HG03439 (cell line): ENCODE measurements at regions not wholly inside any gene's neighbourhood (a gene's known extent, or its start where the extent isn't known, plus 50 kb on each side); places are given as distances from the start of the nearest gene placed in this dataset.

Experiments
- ATAC-seq: cut with Tn5 transposase; IDR thresholded peaks from one replicate; pipeline ENCODE4 v1.9.1; 2021; ENCODE audit warnings: mild to moderate bottlenecking, moderate library complexity; ENCODE audit not compliant: unreplicated experiment

DNA sequence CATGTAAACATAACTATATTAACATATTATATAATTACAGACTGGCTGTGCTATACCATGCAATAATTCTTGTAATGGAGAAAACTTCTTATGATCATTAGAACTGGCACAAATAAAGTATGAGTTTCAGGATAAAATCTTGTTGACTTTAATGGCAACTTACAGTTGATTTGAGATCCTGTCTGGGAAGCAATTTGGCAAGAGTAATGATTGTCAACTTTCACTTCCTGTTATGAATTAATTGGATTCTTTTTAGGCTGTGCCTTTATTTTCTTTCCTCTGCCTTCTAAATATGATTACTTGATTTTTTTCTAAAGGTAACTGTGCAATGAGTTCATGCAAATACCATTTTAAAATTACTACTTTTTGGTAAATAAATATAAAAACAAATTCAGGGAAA lies 158.1 kb upstream of the B3GAT2 start:
- no peak for ATAC-seq

DNA sequence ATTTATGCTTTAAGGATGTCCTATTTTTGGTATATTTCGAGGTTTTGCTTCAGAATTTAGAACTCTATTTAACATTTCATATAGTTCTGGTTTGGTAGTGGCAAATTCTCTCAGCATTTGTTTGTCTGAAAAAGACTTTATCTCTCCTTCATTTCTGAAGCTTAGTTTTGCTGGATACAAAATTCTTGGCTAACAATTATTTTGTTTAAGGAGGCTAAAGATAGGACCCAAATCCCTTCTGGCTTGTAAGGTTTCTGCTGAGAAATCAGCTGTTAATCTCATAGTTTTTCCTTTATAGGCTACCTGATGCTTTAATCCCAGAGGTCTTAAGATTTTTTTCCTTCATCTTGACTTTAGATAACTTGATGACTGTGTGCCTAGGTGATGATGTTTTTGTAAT lies 162.7 kb upstream of the B3GAT2 start:
- no peak for ATAC-seq

DNA sequence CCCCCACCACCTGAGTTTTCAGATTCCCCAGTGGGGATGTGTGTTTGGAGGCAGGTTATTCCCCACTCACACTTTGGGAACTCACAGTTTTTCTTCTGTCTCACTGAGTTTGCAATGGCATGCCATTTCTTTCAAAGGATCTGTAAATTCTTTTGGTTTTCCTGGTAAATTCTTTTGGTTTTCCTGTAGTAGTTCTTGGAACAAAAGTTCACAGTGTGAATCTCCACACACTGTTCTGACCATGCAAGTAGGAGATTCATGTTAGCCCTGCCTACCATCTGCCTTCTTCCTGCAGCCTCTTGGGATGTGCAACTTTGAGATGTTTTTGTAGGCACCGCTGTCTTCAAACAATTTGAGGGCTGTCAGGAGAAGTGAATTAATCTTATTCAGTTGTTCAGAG lies 165.6 kb upstream of the OGFRL1 start:
- ATAC-seq, result no peak

DNA sequence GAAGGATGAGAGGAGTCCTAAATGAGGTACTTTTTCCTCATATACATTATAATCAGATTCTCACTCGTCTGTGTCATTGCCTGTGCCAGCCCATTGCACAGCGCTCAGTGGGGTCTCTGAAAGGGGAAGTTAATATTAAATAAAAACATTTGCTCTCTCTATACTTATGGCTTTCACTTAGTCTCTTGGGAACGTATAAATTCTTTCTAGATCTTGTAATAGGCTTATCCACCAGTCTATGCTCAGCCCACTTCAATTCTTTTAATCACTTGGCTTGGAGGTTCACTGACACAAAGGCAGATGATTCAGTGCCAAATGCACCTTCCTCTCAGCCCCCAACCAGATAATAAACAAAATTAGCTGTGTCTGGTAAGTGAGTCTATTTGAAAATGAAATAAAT lies 164.3 kb upstream of the OGFRL1 start:
- no peak for ATAC-seq

DNA sequence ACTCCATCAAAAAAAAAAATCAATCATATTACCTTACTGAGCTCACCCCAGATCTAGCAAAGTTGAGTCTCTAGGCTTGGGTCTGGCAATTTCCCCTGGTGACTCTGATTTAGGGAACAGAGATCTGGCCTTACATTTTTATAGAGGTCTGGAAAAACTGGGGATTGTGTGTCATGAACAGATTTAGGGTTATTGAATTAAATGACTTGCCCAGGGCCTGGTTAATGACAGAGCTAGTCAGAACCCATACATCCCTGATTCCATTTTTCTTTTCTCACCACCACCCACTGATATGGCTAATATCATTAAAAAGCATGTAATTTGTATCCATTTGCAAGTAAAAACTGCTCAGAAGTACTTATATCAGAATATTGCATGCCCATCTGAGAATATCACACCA lies 163.4 kb upstream of the OGFRL1 start:
- ATAC-seq, result no peak

- no peak for ATAC-seq
These were observed 162.1 kb upstream of the OGFRL1 start for GRCh38 chr6:71126506-71126905.

DNA sequence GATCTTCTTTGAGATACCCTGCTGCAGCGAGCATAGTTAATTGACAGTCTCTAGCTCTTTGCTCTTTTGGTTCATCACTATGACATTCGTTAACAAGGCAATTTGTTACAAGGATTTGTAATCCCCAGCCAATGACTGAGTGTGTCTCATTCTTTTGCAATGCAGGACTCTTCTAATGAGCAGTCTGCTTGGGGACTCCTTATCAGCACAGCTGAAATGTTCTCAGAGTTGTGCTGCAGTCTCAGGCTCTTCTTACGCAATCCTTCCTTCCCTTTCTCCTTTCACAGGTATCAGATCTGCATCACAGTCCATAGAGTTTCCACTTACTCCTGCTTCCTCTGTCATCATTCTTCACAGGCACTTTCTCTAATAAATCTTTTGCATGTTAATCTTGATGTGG lies 161.2 kb upstream of the OGFRL1 start:
- ATAC-seq, result no peak

- no peak for ATAC-seq
These were observed 158.3 kb upstream of the OGFRL1 start for GRCh38 chr6:71130277-71130676.

DNA sequence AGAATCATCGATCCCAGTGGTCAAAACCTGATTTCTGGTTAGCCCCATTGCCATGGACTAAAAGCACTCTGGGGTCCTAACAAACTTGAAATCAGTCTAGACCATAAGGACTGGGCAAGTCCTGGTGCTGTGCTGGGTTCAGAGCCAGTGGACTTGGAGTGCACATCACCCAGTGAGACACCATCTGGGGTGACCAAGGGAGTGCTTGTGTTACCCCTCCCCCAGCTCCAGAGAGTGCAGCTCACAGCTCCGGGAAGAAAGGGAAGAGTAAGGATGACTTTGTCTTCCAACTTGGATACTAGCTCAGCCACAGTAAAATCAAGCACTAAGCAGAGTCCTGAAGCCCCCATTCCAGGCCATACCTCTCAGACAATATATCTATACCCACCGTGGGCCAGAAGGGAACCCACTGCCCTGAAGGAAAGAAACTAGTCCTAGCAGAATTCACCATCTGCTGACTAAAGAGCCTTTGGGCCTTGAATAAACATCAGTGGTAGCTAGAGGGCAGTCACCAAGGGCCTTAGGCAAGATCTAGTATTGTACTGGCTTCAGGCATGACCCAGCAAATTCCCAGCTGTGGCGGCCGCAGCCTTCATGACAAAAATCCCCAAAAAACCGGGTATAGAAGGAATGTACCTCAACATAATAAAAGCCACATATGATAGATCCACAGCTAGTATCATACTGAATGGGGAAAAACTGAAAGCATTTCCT lies 153.5 kb upstream of the OGFRL1 start:
- no peak for ATAC-seq

- ATAC-seq, result no peak
These were observed 150.6 kb upstream of the OGFRL1 start for GRCh38 chr6:71137973-71138372.

- no peak for ATAC-seq
These were observed 150.2 kb upstream of the OGFRL1 start for GRCh38 chr6:71138376-71138775.

DNA sequence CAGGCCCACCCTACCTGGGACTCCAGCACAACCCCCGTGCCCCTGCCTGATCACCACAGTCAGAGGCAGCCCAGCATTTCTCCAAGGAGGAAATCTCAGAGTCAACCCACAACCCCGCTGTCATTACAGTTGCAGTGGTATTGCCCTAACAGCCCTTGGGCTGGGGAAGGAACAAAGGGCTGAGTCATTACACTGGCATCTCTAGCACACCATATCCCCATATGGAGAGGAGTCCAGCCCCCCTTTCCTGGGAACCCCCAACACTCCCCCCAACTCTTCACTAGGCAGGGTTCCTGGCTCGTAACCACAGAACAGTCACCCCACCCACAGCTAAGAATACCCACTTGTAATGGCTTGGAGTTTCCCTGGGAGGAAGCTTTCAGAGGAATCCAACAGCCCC lies 149.4 kb upstream of the OGFRL1 start:
- ATAC-seq, result no peak

- ATAC-seq, result no peak
These were observed 134.8 kb upstream of the OGFRL1 start for GRCh38 chr6:71153755-71154325.

GRCh38 chr6:71157345-71157744 lies 131.3 kb upstream of the OGFRL1 start:
- no peak for ATAC-seq

GRCh38 chr6:71164890-71165289 lies 123.7 kb upstream of the OGFRL1 start:
- ATAC-seq, result no peak

- ATAC-seq, result no peak
These were observed 120.3 kb upstream of the OGFRL1 start for GRCh38 chr6:71168233-71168765.

GRCh38 chr6:71171497-71172070 lies 117.0 kb upstream of the OGFRL1 start:
- ATAC-seq, result no peak

GRCh38 chr6:71179249-71179885 lies 109.2 kb upstream of the OGFRL1 start:
- ATAC-seq, result no peak

DNA sequence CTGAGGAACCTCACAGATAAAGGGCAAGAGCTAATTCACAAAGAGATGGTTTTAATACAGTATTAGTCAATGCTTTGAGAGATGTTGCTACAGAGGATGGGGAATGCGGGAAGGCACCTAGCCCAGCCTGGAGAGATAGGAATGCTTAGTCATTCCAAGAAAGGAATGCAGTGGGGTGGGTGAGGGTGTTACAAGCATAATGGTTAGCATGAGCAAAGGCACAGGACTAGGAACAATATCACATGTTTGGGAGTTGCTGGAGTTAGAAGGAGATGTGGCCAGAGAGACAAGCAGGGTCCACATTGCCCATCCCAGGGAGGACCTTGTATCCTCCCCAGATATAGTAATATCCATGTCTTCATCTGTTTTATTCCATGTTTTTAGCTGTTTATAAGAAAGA lies 107.0 kb upstream of the OGFRL1 start:
- ATAC-seq, result no peak

GRCh38 chr6:71187141-71187540 lies 101.5 kb upstream of the OGFRL1 start:
- ATAC-seq, result no peak

- no peak for ATAC-seq
These were observed 97.8 kb upstream of the OGFRL1 start for GRCh38 chr6:71190809-71191208.

DNA sequence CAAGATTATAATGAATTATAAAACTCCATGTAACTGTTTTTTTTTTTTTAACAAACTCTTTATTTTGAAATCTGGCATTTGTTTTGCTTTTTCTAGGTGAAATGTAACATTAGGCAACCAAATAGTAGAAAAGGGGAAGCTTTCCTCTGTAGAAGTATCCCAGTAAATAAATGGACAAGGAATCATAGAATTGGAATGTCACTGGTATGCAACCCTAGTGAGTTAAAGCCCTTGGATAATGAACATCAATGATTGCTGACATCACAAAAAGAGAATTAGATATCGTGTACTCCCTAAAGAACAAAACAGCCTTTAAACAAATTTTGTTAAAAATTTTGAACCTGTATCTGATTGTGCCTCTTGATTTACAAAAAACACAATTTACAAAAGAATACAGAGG lies 93.9 kb upstream of the OGFRL1 start:
- ATAC-seq, result no peak
